ENCODE measurements at regions not wholly inside any gene's neighbourhood (a gene's known extent, or its start where the extent isn't known, plus 50 kb on each side); places are given as distances from the start of the nearest gene placed in this dataset. TPM values are rescaled to one million over a fixed set of nuclear protein-coding genes. Genes with fewer than 3 reads are reported as not detected.

DNA sequence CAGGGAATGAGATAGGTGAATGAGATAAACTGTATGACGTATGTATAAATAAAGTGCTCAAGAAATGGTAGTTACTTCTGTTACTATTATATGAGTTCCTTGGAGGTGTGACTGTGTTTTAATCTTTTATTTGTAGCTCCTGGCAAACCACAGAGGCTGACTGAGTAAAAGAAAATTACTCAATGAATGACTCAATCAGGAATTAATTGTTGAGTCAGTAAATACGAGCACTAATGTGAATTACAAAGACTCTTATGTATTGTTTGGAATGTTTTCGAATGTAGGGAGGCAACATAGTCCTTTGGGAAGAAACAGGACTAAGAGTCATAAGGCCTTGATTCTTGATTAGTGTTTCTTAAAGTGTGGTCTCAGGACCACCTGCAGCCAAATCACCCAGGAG lies 51.1 kb upstream of the BLID start:
- TF ChIP-seq, protein P1, sequence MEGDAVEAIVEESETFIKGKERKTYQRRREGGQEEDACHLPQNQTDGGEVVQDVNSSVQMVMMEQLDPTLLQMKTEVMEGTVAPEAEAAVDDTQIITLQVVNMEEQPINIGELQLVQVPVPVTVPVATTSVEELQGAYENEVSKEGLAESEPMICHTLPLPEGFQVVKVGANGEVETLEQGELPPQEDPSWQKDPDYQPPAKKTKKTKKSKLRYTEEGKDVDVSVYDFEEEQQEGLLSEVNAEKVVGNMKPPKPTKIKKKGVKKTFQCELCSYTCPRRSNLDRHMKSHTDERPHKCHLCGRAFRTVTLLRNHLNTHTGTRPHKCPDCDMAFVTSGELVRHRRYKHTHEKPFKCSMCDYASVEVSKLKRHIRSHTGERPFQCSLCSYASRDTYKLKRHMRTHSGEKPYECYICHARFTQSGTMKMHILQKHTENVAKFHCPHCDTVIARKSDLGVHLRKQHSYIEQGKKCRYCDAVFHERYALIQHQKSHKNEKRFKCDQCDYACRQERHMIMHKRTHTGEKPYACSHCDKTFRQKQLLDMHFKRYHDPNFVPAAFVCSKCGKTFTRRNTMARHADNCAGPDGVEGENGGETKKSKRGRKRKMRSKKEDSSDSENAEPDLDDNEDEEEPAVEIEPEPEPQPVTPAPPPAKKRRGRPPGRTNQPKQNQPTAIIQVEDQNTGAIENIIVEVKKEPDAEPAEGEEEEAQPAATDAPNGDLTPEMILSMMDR (IDR thresholded peaks at IDR 0.05): no peak
- ATAC-seq (ENCODE audit: low FRiP score): peak; percentile 80

DNA sequence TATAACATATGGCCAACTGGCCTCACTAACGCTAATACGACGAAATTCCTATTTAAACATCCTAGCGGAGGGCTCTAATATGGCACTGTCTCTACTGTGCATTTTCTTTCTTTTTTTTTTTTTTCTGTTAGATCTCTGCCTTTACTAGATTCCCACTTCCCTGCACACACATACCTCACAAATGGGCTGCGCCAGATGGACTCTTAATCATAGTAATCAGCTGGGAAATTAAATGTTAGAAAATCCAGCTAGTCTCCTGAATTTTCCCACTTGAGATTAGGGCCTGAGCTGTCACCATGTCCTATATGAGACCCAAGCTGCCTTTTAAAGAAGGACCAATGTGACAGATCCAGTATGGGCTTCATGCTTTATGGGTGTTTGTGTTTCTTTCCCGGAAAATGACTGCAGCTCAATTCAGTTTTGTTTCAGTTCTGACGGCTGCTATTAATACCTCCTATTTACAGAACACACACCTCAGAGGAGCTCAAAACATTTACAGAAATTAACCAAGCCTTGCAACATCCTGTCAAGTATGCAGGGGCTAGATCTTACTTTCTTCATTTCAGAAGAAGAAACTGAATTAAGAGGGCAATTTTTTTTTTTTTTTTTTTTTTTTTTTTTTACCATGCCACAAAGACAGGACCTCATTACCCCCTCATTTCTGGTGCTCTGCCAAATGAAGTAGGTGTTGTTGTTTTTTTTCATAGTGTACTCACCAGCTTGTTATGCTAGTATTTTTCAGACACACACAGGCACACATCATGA lies 49.8 kb upstream of the BLID start:
- TF ChIP-seq, protein P1 (IDR thresholded peaks at IDR 0.05): no peak
- DNase-seq (ENCODE audit: low spot score): no peak
- no peak for ATAC-seq (ENCODE audit: low FRiP score)

More for the DNA sequence above, 51.1 kb upstream of the BLID start:
- DNase-seq (ENCODE audit: low spot score): no peak

Small RNAs in the stretch of these regions (small RNA-seq; reads per million reads assigned to genes)
- gene RNU4ATAC10P (not detected), gene RNU4ATAC5P (not detected), gene RNU6-592P (not detected)

Data from omental fat pad (tissue), 3 donors.